H1 (cell line): ENCODE measurements at regions not wholly inside any gene's neighbourhood (a gene's known extent, or its start where the extent isn't known, plus 50 kb on each side); places are given as distances from the start of the nearest gene placed in this dataset.

Experiments used
- SP1 ChIP-seq: IDR thresholded peaks from 2 replicates; pipeline ENCODE4 v1.6.1; 2011; ENCODE audit warnings: low read depth, low read length
- TF ChIP-seq, protein P1 (sequence below), 3 experiments: IDR thresholded peaks; 1 replicate in 2 of 3; 2 replicates in 1 of 3; pipeline versions ENCODE4 v1.5.1 to v1.6.1; 2011; ENCODE audit warnings: low read length in 3 of 3, mild to moderate bottlenecking in 3 of 3, inconsistent platforms in 2 of 3, low read depth in 1 of 3, moderate library complexity in 1 of 3; ENCODE audit not compliant: insufficient read depth in 1 of 3; ENCODE audit errors: control extremely low read depth in 1 of 3

- TF ChIP-seq, protein P1, sequence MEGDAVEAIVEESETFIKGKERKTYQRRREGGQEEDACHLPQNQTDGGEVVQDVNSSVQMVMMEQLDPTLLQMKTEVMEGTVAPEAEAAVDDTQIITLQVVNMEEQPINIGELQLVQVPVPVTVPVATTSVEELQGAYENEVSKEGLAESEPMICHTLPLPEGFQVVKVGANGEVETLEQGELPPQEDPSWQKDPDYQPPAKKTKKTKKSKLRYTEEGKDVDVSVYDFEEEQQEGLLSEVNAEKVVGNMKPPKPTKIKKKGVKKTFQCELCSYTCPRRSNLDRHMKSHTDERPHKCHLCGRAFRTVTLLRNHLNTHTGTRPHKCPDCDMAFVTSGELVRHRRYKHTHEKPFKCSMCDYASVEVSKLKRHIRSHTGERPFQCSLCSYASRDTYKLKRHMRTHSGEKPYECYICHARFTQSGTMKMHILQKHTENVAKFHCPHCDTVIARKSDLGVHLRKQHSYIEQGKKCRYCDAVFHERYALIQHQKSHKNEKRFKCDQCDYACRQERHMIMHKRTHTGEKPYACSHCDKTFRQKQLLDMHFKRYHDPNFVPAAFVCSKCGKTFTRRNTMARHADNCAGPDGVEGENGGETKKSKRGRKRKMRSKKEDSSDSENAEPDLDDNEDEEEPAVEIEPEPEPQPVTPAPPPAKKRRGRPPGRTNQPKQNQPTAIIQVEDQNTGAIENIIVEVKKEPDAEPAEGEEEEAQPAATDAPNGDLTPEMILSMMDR (IDR thresholded peaks at IDR 0.05; ENCODE audit: control extremely low read depth in 1 of 3, insufficient read depth in 1 of 3, low read depth in 1 of 3, low read length in 3 of 3), result no peak
- TF ChIP-seq SP1, result no peak
Observed at GRCh38 chr11:15864026-15864805, 492.1 kb downstream of the SOX6 start.
